ENCODE measurements at regions not wholly inside any gene's neighbourhood (a gene's known extent, or its start where the extent isn't known, plus 50 kb on each side); places are given as distances from the start of the nearest gene placed in this dataset.
A peak's percentile ranks its signal among the peaks of the same experiment; 100 is the strongest.

GRCh38 chr20:11103866-11104265, 430.1 kb upstream of the JAG1 start:
- H3K36me3 ChIP-seq (ENCODE audit: low read depth), result no peaks in the 10 kb centered on the region
- H3F3A ChIP-seq (ENCODE audit: insufficient read depth, low read depth), result no peaks in the 10 kb centered on the region
- H4K20me1 ChIP-seq (ENCODE audit: insufficient read depth), result no peaks in the 10 kb centered on the region
- 0 out of 2 replicates have a peak, but pooled peaks cover 6% of the 10 kb centered on the region for H3K4me1 ChIP-seq (replicated peaks; ENCODE audit: insufficient read depth)
- no peaks in the 10 kb centered on the region for H3K9me3 ChIP-seq (ENCODE audit: insufficient read depth, low read depth)
- intact Hi-C loops (cut with micrococcal nuclease; ENCODE audit: unreplicated experiment), result no loop called here
- no peak overlapping the region for H3K4me3 ChIP-seq
- no peaks in the 10 kb centered on the region for H3K9me2 ChIP-seq (ENCODE audit: insufficient read depth)
- H3K27me3 ChIP-seq (ENCODE audit: insufficient read depth, low read depth), result no peaks in the 10 kb centered on the region
- no peak overlapping the region for H3K4me2 ChIP-seq
- no peak overlapping the region for H3K27ac ChIP-seq
- no peak for DNase-seq
- BruUV-seq (replicated peaks), result no TSS peak
- CTCF ChIA-PET, result no interaction called here
- TF ChIP-seq EZH2 (IDR thresholded peaks at IDR 0.05; ENCODE audit: low read depth), result no peak
- TF ChIP-seq, protein P1, sequence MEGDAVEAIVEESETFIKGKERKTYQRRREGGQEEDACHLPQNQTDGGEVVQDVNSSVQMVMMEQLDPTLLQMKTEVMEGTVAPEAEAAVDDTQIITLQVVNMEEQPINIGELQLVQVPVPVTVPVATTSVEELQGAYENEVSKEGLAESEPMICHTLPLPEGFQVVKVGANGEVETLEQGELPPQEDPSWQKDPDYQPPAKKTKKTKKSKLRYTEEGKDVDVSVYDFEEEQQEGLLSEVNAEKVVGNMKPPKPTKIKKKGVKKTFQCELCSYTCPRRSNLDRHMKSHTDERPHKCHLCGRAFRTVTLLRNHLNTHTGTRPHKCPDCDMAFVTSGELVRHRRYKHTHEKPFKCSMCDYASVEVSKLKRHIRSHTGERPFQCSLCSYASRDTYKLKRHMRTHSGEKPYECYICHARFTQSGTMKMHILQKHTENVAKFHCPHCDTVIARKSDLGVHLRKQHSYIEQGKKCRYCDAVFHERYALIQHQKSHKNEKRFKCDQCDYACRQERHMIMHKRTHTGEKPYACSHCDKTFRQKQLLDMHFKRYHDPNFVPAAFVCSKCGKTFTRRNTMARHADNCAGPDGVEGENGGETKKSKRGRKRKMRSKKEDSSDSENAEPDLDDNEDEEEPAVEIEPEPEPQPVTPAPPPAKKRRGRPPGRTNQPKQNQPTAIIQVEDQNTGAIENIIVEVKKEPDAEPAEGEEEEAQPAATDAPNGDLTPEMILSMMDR (conservative IDR thresholded peaks at IDR 0.05), result no peak
- H3K79me2 ChIP-seq (ENCODE audit: low read depth), result no peaks in the 10 kb centered on the region
- no peak overlapping the region for H2AFZ ChIP-seq
- POLR2A ChIA-PET (ENCODE audit: unreplicated experiment), result no interaction called here

DNA sequence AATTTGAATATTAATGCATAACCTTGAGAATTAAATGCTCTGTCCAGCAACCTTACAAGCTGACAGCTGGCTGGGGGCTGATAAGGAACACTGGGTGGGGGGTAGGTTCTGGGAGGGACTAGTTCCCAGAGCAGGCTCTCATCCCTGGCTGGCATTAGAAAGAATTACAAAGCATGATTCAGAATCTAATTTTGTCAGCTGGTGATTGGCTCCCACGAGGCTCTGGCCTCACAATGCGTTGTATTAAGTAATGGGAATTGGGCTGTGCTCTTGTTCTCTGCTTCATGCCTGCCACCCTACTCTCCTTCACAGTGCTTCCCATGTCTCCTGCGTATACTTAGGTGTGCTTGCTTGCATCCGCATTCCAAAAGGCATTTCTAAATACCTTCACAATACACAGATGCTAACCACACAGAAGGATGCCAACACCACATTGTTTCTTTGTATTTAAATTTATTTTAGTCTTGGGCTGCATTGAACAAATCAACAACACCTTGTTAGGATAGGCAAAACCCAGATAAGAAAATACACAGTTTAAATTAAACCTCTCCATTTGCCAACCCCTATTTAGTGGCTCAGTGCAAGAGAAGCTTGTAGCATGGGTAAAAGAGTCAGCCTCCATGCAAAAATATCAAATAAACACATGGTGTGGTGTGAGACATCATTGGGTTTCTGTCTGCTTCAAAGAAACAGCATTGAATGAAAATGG, 434.5 kb upstream of the JAG1 start:
- no peaks in the 10 kb centered on the region for H3K4me1 ChIP-seq (replicated peaks; ENCODE audit: insufficient read depth)
- H3K9me3 ChIP-seq (ENCODE audit: insufficient read depth, low read depth), result no peaks in the 10 kb centered on the region
- DNase-seq, result no peak
- no peak overlapping the region for H2AFZ ChIP-seq
- no peaks in the 10 kb centered on the region for H3K27me3 ChIP-seq (ENCODE audit: insufficient read depth, low read depth)
- H3K4me2 ChIP-seq, result no peak overlapping the region
- POLR2A ChIA-PET (ENCODE audit: unreplicated experiment), result no interaction called here
- intact Hi-C loops (cut with micrococcal nuclease; ENCODE audit: unreplicated experiment), result no loop called here
- CTCF ChIA-PET, result no interaction called here
- H3F3A ChIP-seq (ENCODE audit: insufficient read depth, low read depth), result no peaks in the 10 kb centered on the region
- no TSS peak for BruUV-seq (replicated peaks)
- H3K9me2 ChIP-seq (ENCODE audit: insufficient read depth), result no peaks in the 10 kb centered on the region
- no peaks in the 10 kb centered on the region; the same call in 1 of the 2 replicates for H4K20me1 ChIP-seq (ENCODE audit: insufficient read depth)
- no peaks in the 10 kb centered on the region for H3K36me3 ChIP-seq (ENCODE audit: low read depth)
- H3K27ac ChIP-seq, result no peak overlapping the region
- no peak for TF ChIP-seq EZH2 (IDR thresholded peaks at IDR 0.05; ENCODE audit: low read depth)
- no peak overlapping the region for H3K4me3 ChIP-seq
- no peaks in the 10 kb centered on the region for H3K79me2 ChIP-seq (ENCODE audit: low read depth)

- H3K4me2 ChIP-seq, result no peak overlapping the region
- no peak overlapping the region; the same call in 1 of the 2 replicates for H2AFZ ChIP-seq
- BruUV-seq (replicated peaks), result no TSS peak
- H3K4me3 ChIP-seq, result no peak overlapping the region
- H3K4me1 ChIP-seq (replicated peaks; ENCODE audit: insufficient read depth), result no peaks in the 10 kb centered on the region
- POLR2A ChIA-PET (ENCODE audit: unreplicated experiment), result no interaction called here
- no peak overlapping the region for H3K27ac ChIP-seq
- no peaks in the 10 kb centered on the region for H3K9me2 ChIP-seq (ENCODE audit: insufficient read depth)
- intact Hi-C loops (cut with micrococcal nuclease; ENCODE audit: unreplicated experiment), result no loop called here
- H3K79me2 ChIP-seq (ENCODE audit: low read depth), result no peaks in the 10 kb centered on the region
- H4K20me1 ChIP-seq (ENCODE audit: insufficient read depth), result no peaks in the 10 kb centered on the region; the same call in 1 of the 2 replicates
- no peak for DNase-seq
- no peaks in the 10 kb centered on the region for H3K36me3 ChIP-seq (ENCODE audit: low read depth)
- TF ChIP-seq EZH2 (IDR thresholded peaks at IDR 0.05; ENCODE audit: low read depth), result no peak
- TF ChIP-seq, protein P1 (conservative IDR thresholded peaks at IDR 0.05), result no peak
- no peaks in the 10 kb centered on the region for H3K9me3 ChIP-seq (ENCODE audit: insufficient read depth, low read depth)
- H3F3A ChIP-seq (ENCODE audit: insufficient read depth, low read depth), result no peaks in the 10 kb centered on the region
- no peaks in the 10 kb centered on the region for H3K27me3 ChIP-seq (ENCODE audit: insufficient read depth, low read depth)
- CTCF ChIA-PET, result no interaction called here
Observed at GRCh38 chr20:11110535-11110934, 436.7 kb upstream of the JAG1 start.

DNA sequence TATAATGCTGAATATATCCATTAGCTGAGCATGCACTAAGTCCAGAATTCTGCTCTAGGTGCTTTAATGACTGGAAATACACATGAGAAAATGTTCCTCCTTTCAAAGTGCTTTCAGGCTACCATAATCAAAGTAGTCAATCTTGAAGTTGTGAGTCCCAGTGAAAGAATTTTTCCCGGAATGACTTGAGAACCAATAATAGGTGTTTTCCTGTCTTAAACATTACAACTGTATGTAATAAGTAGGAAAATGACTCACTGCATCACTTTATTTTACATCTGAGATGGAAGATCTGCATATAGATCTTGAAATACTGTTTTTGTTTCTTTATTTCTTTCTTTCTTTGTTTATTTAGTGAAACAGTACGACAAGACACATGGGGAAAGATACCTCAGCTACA, 437.4 kb upstream of the JAG1 start:
- Histone ChIP-seq H3K9me2 (ENCODE audit: insufficient read depth) (no peaks in the 10 kb centered on the region), H3K9me3 (ENCODE audit: insufficient read depth, low read depth) (no peaks in the 10 kb centered on the region), H3K79me2 (ENCODE audit: low read depth) (no peaks in the 10 kb centered on the region), H2AFZ (peak overlapping the region; percentile 43; the same call in 1 of the 2 replicates), H3K4me2 (no peak overlapping the region), H3K4me3 (no peak overlapping the region), H3K27me3 (ENCODE audit: insufficient read depth, low read depth) (no peaks in the 10 kb centered on the region), H3K4me1 (replicated peaks; ENCODE audit: insufficient read depth) (no peaks in the 10 kb centered on the region), H3K36me3 (ENCODE audit: low read depth) (no peaks in the 10 kb centered on the region), H3F3A (ENCODE audit: insufficient read depth, low read depth) (no peaks in the 10 kb centered on the region), H3K27ac (no peak overlapping the region), H4K20me1 (ENCODE audit: insufficient read depth) (no peaks in the 10 kb centered on the region; the same call in 1 of the 2 replicates)
- intact Hi-C loops (cut with micrococcal nuclease; ENCODE audit: unreplicated experiment), result no loop called here
- POLR2A ChIA-PET (ENCODE audit: unreplicated experiment), result no interaction called here
- CTCF ChIA-PET, result no interaction called here
- DNase-seq, result no peak
- no TSS peak for BruUV-seq (replicated peaks)
- TF ChIP-seq EZH2 (IDR thresholded peaks at IDR 0.05; ENCODE audit: low read depth), result no peak
- TF ChIP-seq, protein P1 (conservative IDR thresholded peaks at IDR 0.05), result no peak
